Dendritic cell treated with granulocyte-macrophage colony-stimulating factor and Interleukin-4, amounts not matched to agents 40 ng/mL and 50 ng/mL, for 4 days (primary cell): ENCODE measurements at regions not wholly inside any gene's neighbourhood (a gene's known extent, or its start where the extent isn't known, plus 50 kb on each side); places are given as distances from the start of the nearest gene placed in this dataset.

ENCODE experiments used
- H3K27ac Mint-ChIP-seq: one replicate; pipeline ENCODE4 v1.8.0; 2022; ENCODE audit warnings: mild to moderate bottlenecking, mixed read lengths
- H3K27me3 Mint-ChIP-seq: one replicate; pipeline ENCODE4 v1.8.0; 2022; ENCODE audit warnings: mild to moderate bottlenecking, mixed read lengths
- H3K36me3 Mint-ChIP-seq: one replicate; pipeline ENCODE4 v1.8.0; 2022; ENCODE audit warnings: low read depth, mixed read lengths
- H3K4me1 Mint-ChIP-seq: one replicate; pipeline ENCODE4 v1.8.0; 2022; ENCODE audit warnings: low read depth, mixed read lengths
- H3K4me3 Mint-ChIP-seq: one replicate; pipeline ENCODE4 v1.8.0; 2022; ENCODE audit warnings: mild to moderate bottlenecking, moderate library complexity, mixed read lengths
- H3K9me3 Mint-ChIP-seq: one replicate; pipeline ENCODE4 v1.8.0; 2022; ENCODE audit warnings: mixed read lengths
- intact Hi-C: fragments of 100-400 bp; cut with micrococcal nuclease; formaldehyde crosslinking; loops from one replicate; pipeline ENCODE4 v1.15.0; 2022

- Mint-ChIP-seq H3K4me1 (peaks cover 8% of the 10 kb centered on the region), H3K27ac (no peak overlapping the region), H3K36me3 (no peaks in the 10 kb centered on the region), H3K4me3 (no peak overlapping the region), H3K9me3 (no peaks in the 10 kb centered on the region), H3K27me3 (peaks cover 12% of the 10 kb centered on the region)
- intact Hi-C loops: no loop called here
Measured at GRCh38 chr4:159429693-159430035, 326.8 kb downstream of the RAPGEF2 start.

GRCh38 chr4:159430896-159431295 lies 328.0 kb downstream of the RAPGEF2 start:
- no peak overlapping the region for H3K27ac Mint-ChIP-seq
- no peaks in the 10 kb centered on the region for H3K9me3 Mint-ChIP-seq
- H3K27me3 Mint-ChIP-seq: peaks cover 19% of the 10 kb centered on the region
- peaks cover 20% of the 10 kb centered on the region for H3K4me1 Mint-ChIP-seq
- no peaks in the 10 kb centered on the region for H3K36me3 Mint-ChIP-seq
- H3K4me3 Mint-ChIP-seq: no peak overlapping the region
- intact Hi-C loops: no loop called here

GRCh38 chr4:159432436-159432835 lies 329.6 kb downstream of the RAPGEF2 start:
- Mint-ChIP-seq H3K36me3 (no peaks in the 10 kb centered on the region), H3K4me3 (no peak overlapping the region), H3K4me1 (peaks cover 20% of the 10 kb centered on the region), H3K9me3 (no peaks in the 10 kb centered on the region), H3K27ac (no peak overlapping the region), H3K27me3 (peaks cover 26% of the 10 kb centered on the region)
- intact Hi-C loops: no loop called here

GRCh38 chr4:159433337-159433736 lies 330.5 kb downstream of the RAPGEF2 start:
- H3K4me1 Mint-ChIP-seq: peaks cover 20% of the 10 kb centered on the region
- H3K27me3 Mint-ChIP-seq: peaks cover 26% of the 10 kb centered on the region
- H3K9me3 Mint-ChIP-seq: no peaks in the 10 kb centered on the region
- intact Hi-C loops: no loop called here
- no peak overlapping the region for H3K27ac Mint-ChIP-seq
- H3K4me3 Mint-ChIP-seq: no peak overlapping the region
- H3K36me3 Mint-ChIP-seq: no peaks in the 10 kb centered on the region

GRCh38 chr4:159434114-159434870 lies 331.4 kb downstream of the RAPGEF2 start:
- H3K4me1 Mint-ChIP-seq: peaks cover 16% of the 10 kb centered on the region
- no peaks in the 10 kb centered on the region for H3K9me3 Mint-ChIP-seq
- H3K27me3 Mint-ChIP-seq: peaks cover 26% of the 10 kb centered on the region
- intact Hi-C loops: no loop called here
- H3K36me3 Mint-ChIP-seq: no peaks in the 10 kb centered on the region
- H3K4me3 Mint-ChIP-seq: no peak overlapping the region
- no peak overlapping the region for H3K27ac Mint-ChIP-seq

- no peak overlapping the region for H3K27ac Mint-ChIP-seq
- H3K27me3 Mint-ChIP-seq: peaks cover 26% of the 10 kb centered on the region
- H3K4me1 Mint-ChIP-seq: peaks cover 13% of the 10 kb centered on the region
- no peak overlapping the region for H3K4me3 Mint-ChIP-seq
- no peaks in the 10 kb centered on the region for H3K36me3 Mint-ChIP-seq
- intact Hi-C loops: no loop called here
- H3K9me3 Mint-ChIP-seq: no peaks in the 10 kb centered on the region
Measured at GRCh38 chr4:159434871-159435241, 332.0 kb downstream of the RAPGEF2 start.

- Mint-ChIP-seq H3K4me3 (no peak overlapping the region), H3K27ac (no peak overlapping the region), H3K4me1 (peaks cover 13% of the 10 kb centered on the region), H3K9me3 (no peaks in the 10 kb centered on the region), H3K27me3 (peaks cover 22% of the 10 kb centered on the region), H3K36me3 (no peaks in the 10 kb centered on the region)
- intact Hi-C loops: no loop called here
Measured at GRCh38 chr4:159435561-159436023, 332.7 kb downstream of the RAPGEF2 start.

GRCh38 chr4:159443975-159444374 lies 341.1 kb downstream of the RAPGEF2 start:
- Mint-ChIP-seq H3K4me3 (no peak overlapping the region), H3K4me1 (no peaks in the 10 kb centered on the region)
- intact Hi-C loops: no loop called here

GRCh38 chr4:159444678-159445077 lies 341.8 kb downstream of the RAPGEF2 start:
- Mint-ChIP-seq H3K36me3 (no peaks in the 10 kb centered on the region), H3K27me3 (no peaks in the 10 kb centered on the region), H3K4me1 (no peaks in the 10 kb centered on the region), H3K9me3 (no peaks in the 10 kb centered on the region), H3K4me3 (no peak overlapping the region), H3K27ac (no peak overlapping the region)
- intact Hi-C loops: loop anchor here (5.0 kb wide), 1 partner anchor 117 kb away; no protein-coding TSS in a partner anchor

More at GRCh38 chr4:159443975-159444374, 341.1 kb downstream of the RAPGEF2 start:
- Mint-ChIP-seq H3K9me3 (no peaks in the 10 kb centered on the region), H3K27me3 (no peaks in the 10 kb centered on the region), H3K36me3 (no peaks in the 10 kb centered on the region), H3K27ac (no peak overlapping the region)

GRCh38 chr4:159445692-159446091 lies 342.8 kb downstream of the RAPGEF2 start:
- Mint-ChIP-seq H3K4me3 (no peak overlapping the region), H3K9me3 (no peaks in the 10 kb centered on the region), H3K27me3 (no peaks in the 10 kb centered on the region), H3K36me3 (no peaks in the 10 kb centered on the region), H3K4me1 (no peaks in the 10 kb centered on the region), H3K27ac (no peak overlapping the region)
- intact Hi-C loops: loop anchor here (2.0 to 5.0 kb wide), 2 partner anchors 118 to 589 kb away; no protein-coding TSS in a partner anchor

- intact Hi-C loops: loop anchor here (2.0 to 5.0 kb wide), 2 partner anchors 119 to 590 kb away; no protein-coding TSS in a partner anchor
- no peaks in the 10 kb centered on the region for H3K27me3 Mint-ChIP-seq
- H3K9me3 Mint-ChIP-seq: no peaks in the 10 kb centered on the region
- H3K36me3 Mint-ChIP-seq: no peaks in the 10 kb centered on the region
- no peak overlapping the region for H3K4me3 Mint-ChIP-seq
- H3K4me1 Mint-ChIP-seq: no peaks in the 10 kb centered on the region
- no peak overlapping the region for H3K27ac Mint-ChIP-seq
Measured at GRCh38 chr4:159446266-159446976, 343.5 kb downstream of the RAPGEF2 start.

- Mint-ChIP-seq H3K9me3 (no peaks in the 10 kb centered on the region), H3K4me1 (no peaks in the 10 kb centered on the region), H3K27ac (no peak overlapping the region), H3K4me3 (no peak overlapping the region), H3K27me3 (no peaks in the 10 kb centered on the region), H3K36me3 (no peaks in the 10 kb centered on the region)
- intact Hi-C loops: loop anchor here (2.0 to 5.0 kb wide), 2 partner anchors 120 to 590 kb away; no protein-coding TSS in a partner anchor
Measured at GRCh38 chr4:159447296-159447695, 344.4 kb downstream of the RAPGEF2 start.

GRCh38 chr4:159451006-159451405 lies 348.1 kb downstream of the RAPGEF2 start:
- Mint-ChIP-seq H3K4me1 (no peaks in the 10 kb centered on the region), H3K27me3 (no peaks in the 10 kb centered on the region), H3K27ac (no peak overlapping the region), H3K9me3 (no peaks in the 10 kb centered on the region), H3K4me3 (no peak overlapping the region), H3K36me3 (no peaks in the 10 kb centered on the region)
- intact Hi-C loops: no loop called here

- Mint-ChIP-seq H3K9me3 (no peaks in the 10 kb centered on the region), H3K36me3 (no peaks in the 10 kb centered on the region), H3K4me1 (no peaks in the 10 kb centered on the region), H3K27me3 (no peaks in the 10 kb centered on the region), H3K4me3 (no peak overlapping the region), H3K27ac (no peak overlapping the region)
- intact Hi-C loops: no loop called here
Measured at GRCh38 chr4:159455675-159456237, 352.9 kb downstream of the RAPGEF2 start.
